Activated naive CD4-positive, alpha-beta T cell (primary cell): ENCODE measurements at regions not wholly inside any gene's neighbourhood (a gene's known extent, or its start where the extent isn't known, plus 50 kb on each side); places are given as distances from the start of the nearest gene placed in this dataset.

Source experiments
- DNase-seq, 4 experiments: peaks; one replicate each; lab custom pipeline; 2025; lab: John Stamatoyannopoulos, UW

GRCh38 chr12:59839514-59839913 is 243.7 kb downstream of the SLC16A7 start:
- DNase-seq = no peak

- DNase-seq = no peak
Measured at GRCh38 chr12:59843260-59843843, 247.5 kb downstream of the SLC16A7 start.

- no peak for DNase-seq
Measured at GRCh38 chr12:59844750-59845149, 248.9 kb downstream of the SLC16A7 start.

- no peak for DNase-seq
Measured at GRCh38 chr12:59845293-59845692, 249.5 kb downstream of the SLC16A7 start.

GRCh38 chr12:59847127-59847526 is 251.3 kb downstream of the SLC16A7 start:
- no peak for DNase-seq

GRCh38 chr12:59850268-59850667 is 254.4 kb downstream of the SLC16A7 start:
- DNase-seq = no peak

GRCh38 chr12:59858508-59859170 is 262.8 kb downstream of the SLC16A7 start:
- DNase-seq = no peak

- no peak for DNase-seq
Measured at GRCh38 chr12:59859171-59859510, 263.3 kb downstream of the SLC16A7 start.

GRCh38 chr12:59861635-59862034 is 265.8 kb downstream of the SLC16A7 start:
- no peak for DNase-seq

GRCh38 chr12:59867055-59867454 is 271.2 kb downstream of the SLC16A7 start:
- no peak for DNase-seq

GRCh38 chr12:59867689-59868088 is 271.9 kb downstream of the SLC16A7 start:
- DNase-seq = no peak

GRCh38 chr12:59871779-59872178 is 275.9 kb downstream of the SLC16A7 start:
- DNase-seq = no peak

- DNase-seq = no peak
Measured at GRCh38 chr12:59873136-59873535, 277.3 kb downstream of the SLC16A7 start.

GRCh38 chr12:59874781-59875180 is 279.0 kb downstream of the SLC16A7 start:
- no peak for DNase-seq

GRCh38 chr12:59886131-59886733 is 290.4 kb downstream of the SLC16A7 start:
- DNase-seq = no peak

GRCh38 chr12:59887178-59887577 is 291.3 kb downstream of the SLC16A7 start:
- no peak for DNase-seq

GRCh38 chr12:59890896-59891579 is 295.2 kb downstream of the SLC16A7 start:
- no peak for DNase-seq

- no peak for DNase-seq
Measured at GRCh38 chr12:59895166-59895775, 299.4 kb downstream of the SLC16A7 start.

- DNase-seq = no peak
Measured at GRCh38 chr12:59904874-59905521, 309.2 kb downstream of the SLC16A7 start.

- no peak for DNase-seq
Measured at GRCh38 chr12:59911516-59911915, 315.7 kb downstream of the SLC16A7 start.

- no peak for DNase-seq
Measured at GRCh38 chr12:59916988-59917387, 321.2 kb downstream of the SLC16A7 start.

GRCh38 chr12:59927032-59927431 is 331.2 kb downstream of the SLC16A7 start:
- no peak for DNase-seq
